NOMO-1 (cell line): ENCODE measurements at regions not wholly inside any gene's neighbourhood (a gene's known extent, or its start where the extent isn't known, plus 50 kb on each side); places are given as distances from the start of the nearest gene placed in this dataset.

ENCODE experiments used
- DNase-seq, 2 experiments: peaks; one replicate each; lab custom pipeline; 2025; ENCODE audit not compliant: unreplicated experiment in 2 of 2; lab: John Stamatoyannopoulos, UW

DNA sequence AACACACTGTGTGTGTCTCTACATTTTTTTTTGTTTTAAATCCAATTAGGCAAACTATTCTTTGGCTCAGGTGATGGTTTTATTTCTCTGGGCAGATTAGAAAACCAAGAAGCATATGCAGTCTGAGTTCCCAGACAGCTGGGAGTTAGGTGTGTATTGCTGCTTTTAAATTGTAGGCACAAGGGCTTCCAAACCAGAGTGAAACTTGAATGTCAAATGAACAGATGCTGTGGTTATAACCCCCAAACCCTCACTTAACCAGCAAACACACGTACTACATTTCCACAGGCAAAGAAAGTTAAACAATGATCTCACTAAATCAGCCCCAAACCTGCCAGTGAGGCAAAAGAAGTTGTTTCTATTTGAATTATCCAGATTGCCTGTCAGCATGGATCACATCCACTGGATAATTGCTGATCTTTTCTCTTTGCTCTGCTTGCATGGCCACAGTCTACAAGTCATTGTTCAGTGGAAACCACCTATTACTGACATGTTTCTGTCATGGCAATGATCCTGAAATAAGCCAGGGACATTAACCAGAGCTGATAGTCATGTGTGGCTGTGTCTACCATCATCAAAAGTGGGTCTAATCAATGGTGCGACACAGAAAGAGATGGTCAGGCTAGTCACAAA, 576.5 kb upstream of the PLXNA2 start:
- DNase-seq = no peak

DNA sequence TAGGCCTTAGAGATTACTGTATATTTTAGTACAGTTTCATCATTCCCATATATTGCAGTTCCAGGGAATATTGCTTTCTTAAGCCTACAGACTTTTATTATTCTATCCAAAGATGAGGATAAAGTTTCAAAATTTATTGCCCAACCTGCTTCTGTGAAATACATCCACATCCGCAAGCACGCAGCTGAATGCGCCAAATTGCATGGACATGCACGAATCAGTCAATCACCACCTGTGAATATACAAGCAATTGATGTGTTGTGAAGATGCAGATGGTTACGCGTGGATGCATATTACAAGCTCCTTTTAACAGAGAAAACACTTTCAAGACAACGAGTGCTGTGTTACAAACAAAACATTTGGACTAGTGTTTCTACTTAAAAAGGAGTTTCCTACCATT, 577.8 kb upstream of the PLXNA2 start:
- no peak for DNase-seq

DNA sequence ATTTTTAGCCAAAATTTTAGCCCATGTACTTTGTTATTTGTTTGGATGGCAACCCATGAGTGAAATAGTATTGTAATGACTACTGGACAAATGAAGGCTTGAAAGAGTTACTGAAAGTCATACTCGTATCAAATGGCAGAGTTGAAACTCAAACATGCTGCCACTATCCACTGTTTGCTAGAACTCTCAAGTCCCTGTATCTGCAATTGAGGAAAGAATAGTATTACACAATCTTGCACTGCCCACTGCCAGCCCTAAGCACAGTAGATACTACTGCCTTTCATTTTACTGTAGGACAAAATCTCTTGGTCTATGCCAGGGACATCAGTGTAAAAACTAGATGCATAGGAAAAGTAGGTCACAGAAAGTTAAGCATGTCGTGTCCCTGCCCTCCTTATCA, 581.1 kb upstream of the PLXNA2 start:
- DNase-seq = no peak

DNA sequence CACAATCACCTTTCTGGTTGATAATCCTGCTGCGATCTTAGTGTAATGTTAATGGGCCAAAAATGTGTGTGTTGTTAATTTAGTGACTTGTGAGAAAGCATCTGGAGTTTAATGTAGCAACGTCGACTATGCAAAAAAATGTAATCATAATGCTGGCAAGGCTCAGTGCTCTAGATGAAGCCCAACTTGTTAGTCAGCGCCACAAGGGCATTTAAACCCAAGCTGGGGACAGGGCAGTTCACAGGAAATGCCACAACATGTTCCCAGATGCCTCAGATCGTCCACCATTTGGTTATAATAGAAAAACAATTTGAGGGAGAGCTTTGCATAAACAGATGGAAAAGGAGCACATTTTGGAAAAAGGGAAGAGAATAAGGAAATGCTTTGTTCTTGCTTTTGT, 585.4 kb upstream of the PLXNA2 start:
- DNase-seq = no peak

GRCh38 chr1:208834381-208835096, 590.4 kb upstream of the PLXNA2 start:
- DNase-seq = no peak

GRCh38 chr1:208835097-208835463, 590.9 kb upstream of the PLXNA2 start:
- DNase-seq = no peak

DNA sequence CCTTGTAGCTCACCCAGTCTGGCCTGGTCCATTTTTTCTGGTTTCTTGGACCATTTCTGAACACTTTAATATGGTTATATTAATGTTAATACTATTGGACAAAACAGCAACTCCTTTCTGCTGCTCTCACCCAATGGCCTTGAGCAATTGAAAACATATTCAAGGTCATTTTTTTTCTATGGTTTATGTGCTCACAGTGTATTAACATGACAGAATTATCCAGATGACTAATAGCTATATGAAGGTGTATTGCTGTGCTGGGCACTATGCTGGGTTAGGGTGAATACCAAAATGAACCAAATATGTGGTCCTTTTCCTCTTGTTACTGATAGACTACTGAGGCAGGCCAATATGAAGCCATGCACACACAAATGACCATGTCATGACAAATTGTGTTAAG, 591.6 kb upstream of the PLXNA2 start:
- DNase-seq = no peak

- no peak for DNase-seq
Observed at GRCh38 chr1:208837242-208837641, 593.1 kb upstream of the PLXNA2 start.

- no peak for DNase-seq
Observed at GRCh38 chr1:208841436-208841835, 597.3 kb upstream of the PLXNA2 start.

DNA sequence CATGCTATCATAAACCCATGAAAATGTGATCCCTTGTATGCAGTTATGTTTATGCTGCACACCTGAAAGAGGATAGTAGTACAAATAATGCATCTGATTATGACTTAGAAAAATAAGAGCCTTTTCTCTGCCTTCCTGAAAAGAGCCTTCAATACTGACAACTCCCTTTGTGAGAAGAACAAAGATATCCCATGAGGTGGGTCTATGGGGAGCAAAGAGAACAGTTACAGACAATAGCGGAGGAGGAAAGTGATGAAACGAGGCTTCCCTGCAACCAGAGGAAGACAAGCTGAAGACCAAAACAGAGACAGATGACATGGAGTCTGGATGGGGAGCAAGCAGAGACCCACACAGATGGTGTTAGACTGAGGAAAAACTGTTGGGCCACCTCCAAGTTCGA, 598.3 kb upstream of the PLXNA2 start:
- no peak for DNase-seq

DNA sequence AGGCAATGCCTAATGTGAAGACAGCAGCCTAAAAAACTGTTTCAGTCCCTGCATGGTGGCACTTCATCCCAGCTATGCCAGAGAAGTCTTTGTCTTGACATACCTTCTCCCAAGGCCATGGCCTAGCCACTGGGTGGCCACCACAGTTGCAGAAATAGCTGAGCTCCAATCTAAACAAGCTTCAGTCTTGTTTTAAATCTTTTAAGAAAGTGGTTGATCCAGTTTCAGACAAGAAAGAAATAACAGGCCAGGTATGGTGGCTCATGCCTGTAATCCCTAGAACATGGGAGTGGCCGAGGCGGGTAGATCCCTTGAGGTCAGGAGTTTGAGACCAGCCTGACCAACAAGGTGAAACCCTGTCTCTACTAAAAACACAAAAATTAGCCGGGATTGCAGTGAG, 600.0 kb upstream of the PLXNA2 start:
- no peak for DNase-seq

DNA sequence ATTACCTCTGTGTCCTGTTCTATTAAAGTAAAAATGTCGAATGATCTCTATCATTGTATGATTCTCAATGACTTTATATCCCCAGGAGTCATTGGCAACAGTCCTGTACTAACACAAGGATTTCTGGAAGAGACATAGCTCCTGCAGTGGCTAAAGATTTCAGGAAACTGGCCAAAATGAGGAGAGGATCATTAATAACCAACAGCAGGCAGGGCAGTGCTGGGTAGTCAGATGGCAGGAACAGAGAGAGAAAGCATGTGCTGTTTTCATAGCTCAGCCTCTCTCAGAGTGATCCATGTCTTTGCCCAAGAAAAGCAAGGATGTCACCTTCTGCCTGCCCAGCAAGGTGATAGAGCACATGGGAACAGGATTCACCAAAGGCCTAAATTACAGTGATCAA, 604.7 kb upstream of the PLXNA2 start:
- no peak for DNase-seq

DNA sequence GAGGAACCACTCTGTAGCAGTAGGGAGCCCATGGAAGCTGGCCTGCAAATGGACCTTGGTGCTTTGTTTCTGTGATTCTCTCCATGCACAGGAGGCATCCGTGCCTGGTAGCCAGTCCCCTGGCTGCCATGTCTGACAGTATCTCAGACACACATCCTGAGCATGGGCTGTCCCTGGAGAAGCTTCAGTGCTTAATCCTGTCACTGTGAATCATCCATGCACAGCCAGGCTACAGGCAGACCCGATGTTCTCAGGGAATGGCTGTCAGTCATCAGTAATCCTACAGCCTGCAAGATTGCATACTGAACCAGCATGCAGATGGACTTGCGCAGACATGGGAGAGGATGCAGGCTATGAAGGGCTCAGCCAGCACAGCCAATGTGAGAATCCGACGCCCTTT, 606.3 kb upstream of the PLXNA2 start:
- no peak for DNase-seq

GRCh38 chr1:208851366-208851765, 607.2 kb upstream of the PLXNA2 start:
- DNase-seq = no peak

GRCh38 chr1:208852911-208853310, 608.7 kb upstream of the PLXNA2 start:
- DNase-seq = no peak

DNA sequence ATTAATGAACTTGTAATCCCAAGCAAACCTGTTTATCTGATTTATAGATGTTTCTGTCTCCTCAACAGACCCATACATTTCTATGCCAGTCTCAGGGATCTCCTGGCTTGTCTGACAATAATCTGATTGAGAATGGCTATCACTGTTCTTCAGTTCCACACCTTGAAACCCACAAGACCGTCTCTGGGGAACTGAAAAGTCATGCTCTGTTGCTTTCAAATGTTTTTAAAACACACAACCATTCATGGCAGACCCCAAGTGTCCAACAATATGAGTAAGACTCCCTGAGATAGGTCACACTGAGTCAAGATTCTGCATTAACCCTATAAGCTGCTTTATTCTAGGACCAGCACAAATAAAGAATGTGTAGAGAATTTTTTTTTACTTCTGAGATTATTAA, 611.2 kb upstream of the PLXNA2 start:
- no peak for DNase-seq

- DNase-seq = no peak
Observed at GRCh38 chr1:208857465-208857864, 613.3 kb upstream of the PLXNA2 start.

GRCh38 chr1:208858738-208859137, 614.6 kb upstream of the PLXNA2 start:
- no peak for DNase-seq

DNA sequence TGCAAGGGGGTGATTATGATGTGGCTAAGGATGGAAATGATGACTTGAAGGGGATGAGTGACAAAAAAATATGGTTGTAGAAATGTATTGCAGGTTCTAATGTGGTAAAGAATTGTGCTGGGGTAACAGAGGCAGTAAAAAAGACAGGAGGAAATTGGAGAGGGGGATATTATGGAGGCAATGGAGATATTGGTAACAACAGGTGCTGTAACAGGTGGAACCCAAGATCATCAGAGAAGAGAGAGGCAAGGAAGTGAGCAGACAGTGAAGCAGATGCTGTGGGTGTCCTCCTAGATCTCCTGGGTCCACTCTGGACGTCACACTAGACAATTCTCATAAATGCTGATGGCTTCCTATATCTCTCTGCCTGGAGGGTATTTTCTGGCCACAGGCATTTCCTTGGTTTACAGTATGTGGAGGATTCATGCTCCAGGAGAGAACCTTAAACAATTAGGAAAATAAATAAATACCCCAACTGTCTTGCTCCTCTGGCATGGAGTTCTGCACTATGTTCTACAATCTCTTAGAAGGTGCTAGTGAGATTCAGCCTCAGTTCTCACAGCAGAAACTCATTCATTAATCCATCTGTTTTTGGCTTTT, 620.3 kb upstream of the PLXNA2 start:
- DNase-seq = no peak

DNA sequence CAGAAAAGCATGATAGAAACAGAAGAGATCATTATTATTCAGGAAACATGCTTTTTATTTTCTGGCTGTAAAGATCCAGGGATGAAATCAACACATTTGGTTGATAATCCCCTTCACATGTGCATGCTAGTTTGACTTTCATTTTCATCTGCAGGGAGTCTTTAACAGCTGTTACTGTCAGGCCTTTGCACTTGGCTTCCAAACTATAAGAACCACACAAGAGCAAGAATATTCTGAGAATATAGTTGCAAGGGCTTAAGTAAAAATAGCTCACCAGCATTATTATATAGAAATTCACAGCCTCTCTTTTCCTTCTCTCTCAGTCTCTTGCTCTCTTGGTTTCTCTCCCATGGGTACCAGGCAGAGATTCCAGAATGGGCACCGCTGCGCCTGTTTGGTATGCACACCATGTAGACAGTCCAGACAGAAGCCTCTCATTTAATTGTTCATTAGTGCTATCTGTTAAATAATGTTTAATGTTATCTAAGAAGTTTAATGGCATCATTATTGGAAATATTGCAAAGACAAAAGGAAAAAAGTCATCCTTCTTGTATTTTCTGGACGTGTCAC, 622.3 kb upstream of the PLXNA2 start:
- no peak for DNase-seq

- no peak for DNase-seq
Observed at GRCh38 chr1:208868554-208868953, 624.4 kb upstream of the PLXNA2 start.

DNA sequence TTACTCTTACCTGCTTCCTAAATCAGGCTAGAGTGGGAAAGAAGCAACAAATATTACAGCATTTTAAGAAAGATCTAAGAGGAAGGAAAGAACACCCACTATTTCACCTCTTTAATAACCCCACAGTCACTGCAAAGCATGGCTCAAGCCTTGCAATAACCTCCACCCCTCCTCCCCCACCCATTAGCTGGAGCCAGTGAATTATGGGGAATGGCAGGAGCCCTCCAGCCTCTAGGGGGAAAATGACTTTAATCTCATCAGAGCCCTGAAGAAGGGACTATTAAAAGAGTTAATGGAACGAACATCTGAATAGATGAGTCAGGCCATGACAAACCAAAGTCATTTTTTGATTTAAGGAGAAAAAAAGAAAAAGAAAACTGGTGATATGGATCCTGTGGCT, 630.7 kb upstream of the PLXNA2 start:
- DNase-seq = no peak
